8988T (cell line): ENCODE measurements at regions not wholly inside any gene's neighbourhood (a gene's known extent, or its start where the extent isn't known, plus 50 kb on each side); places are given as distances from the start of the nearest gene placed in this dataset.
"Not testable (repeated sequence)": the region's sequence is repeated elsewhere in the genome, so short reads cannot be mapped to it uniquely, and the experiment has no call there.

ENCODE experiments used
- DNase-seq: peaks from one replicate; pipeline ENCODE4 v3.0.0; 2011

GRCh38 chr12:31818623-31819268, 89.9 kb upstream of the AMN1 start:
- no peak for DNase-seq

- DNase-seq = no peak
Observed at GRCh38 chr12:31817120-31817519, 88.3 kb upstream of the AMN1 start.

DNA sequence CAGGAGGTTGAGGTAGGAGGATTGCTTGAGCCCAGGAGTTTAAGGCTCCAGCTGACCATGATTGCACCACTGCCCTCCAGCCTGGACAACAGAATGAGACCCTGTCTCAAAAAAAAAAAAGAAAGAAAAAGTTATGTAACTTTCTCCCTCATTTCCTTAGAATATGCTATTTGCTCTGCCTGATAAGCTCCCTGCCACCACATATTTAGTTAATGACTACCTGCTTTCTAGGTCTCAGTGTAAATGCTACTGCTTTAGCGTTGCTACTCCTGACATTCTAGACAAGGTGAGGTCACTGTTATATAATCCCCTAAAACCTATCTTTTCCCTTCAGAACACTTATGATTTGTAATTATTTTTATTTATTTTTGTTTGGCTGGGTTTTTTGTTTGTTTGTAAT, 86.3 kb upstream of the AMN1 start:
- DNase-seq = no peak

DNA sequence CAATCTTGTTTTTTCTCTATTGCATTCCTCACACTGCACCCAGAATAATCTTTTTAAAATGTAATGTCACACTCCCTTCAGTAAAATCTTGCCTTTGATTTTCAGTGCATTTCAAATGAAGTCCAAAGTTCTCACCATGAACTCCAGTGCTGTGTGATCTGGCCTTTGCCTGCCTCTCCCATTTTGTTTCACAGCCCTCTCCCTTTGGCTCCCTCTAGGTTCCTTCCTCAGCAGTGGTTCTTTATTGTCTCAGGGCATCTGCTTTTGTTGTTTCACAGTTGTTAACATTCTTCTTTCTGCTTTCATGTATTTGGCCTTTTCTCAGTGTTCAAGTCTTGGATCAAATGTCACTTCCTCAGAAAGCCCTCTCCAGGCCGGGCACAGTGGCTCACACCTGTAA, 84.5 kb upstream of the AMN1 start:
- DNase-seq = no peak

DNA sequence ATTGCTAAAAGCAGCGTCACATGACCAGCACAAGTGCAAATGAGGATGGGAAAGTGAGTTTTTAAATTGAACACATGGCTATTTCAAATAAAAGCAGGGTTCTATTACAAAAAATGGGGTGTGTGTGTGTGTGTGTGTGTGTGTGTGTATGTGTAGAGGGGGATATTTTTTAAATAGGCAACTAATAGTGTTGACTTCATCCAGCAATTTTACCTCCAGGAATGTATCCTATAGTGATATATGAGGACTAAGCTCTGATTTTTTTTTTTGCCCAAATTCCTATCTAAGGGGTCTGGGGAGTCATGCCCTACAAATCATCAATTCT, 78.9 kb upstream of the AMN1 start:
- no peak for DNase-seq

DNA sequence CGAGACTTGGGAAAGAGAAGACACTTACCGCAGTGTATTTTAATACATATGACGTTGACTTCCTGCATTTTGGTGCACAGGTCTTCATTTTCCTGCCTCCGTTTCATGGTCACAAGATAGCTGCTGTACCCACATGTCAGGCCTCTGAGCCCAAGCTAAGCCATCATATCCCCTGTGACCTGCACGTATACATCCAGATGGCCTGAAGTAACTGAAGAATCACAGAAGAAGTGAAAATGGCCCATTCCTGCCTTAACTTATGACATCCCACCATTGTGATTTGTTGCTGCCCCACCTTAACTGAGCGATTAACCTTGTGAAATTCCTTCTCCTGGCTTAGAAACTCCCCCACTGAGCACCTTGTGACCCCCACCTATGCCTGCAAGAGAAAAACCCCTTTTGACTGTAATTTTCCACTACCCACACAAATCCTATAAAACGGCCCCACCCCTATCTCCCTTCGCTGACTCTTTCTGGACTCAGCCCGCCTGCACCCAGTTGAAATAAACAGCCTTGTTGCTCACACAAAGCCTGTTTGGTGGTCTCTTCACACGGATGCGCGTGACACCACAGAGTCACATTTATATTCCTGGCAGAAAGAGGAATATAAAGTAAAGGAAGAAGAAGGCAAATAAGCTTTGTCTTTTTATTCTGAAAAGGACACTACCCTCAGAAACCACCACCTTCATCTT, 78.4 kb upstream of the AMN1 start:
- DNase-seq = not testable (repeated sequence)

DNA sequence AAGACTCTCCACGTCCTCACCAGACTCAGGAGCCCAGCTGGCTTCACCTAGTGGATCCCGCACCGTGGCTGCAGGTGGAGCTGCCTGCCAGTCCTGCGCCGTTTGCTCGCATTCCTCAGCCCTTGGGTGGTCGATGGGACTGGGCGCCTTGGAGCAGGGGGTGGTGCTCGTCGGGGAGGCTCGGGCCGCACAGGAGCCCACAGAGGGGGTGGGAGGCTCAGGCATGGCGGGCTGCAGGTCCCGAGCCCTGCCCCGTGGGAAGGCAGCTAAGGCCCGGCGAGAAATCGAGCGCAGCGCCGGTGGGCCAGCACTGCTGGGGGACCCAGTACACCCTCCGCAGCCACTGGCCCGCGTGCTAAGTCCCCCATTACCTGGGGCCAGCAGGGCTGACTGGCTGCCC, 76.9 kb upstream of the AMN1 start:
- not testable (repeated sequence) for DNase-seq

GRCh38 chr12:31804707-31805106, 75.9 kb upstream of the AMN1 start:
- DNase-seq = not testable (repeated sequence)

DNA sequence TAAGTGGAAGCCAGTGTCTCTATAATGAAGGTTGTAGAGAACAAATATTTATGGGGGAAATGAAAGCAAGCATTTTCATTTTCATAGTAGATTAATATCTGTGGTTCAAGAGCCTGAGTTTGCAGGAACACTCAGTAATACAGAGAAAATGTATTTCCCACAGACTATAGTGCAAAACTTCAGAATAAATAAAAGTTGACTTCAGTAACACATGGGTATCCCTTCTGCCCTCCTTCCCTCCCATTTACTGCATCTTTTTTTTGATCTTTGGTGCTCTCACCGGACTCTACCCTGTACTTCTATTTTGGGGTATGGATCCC, 75.3 kb upstream of the AMN1 start:
- no peak for DNase-seq

- DNase-seq = no peak
Observed at GRCh38 chr12:31803306-31804184, 74.7 kb upstream of the AMN1 start.

DNA sequence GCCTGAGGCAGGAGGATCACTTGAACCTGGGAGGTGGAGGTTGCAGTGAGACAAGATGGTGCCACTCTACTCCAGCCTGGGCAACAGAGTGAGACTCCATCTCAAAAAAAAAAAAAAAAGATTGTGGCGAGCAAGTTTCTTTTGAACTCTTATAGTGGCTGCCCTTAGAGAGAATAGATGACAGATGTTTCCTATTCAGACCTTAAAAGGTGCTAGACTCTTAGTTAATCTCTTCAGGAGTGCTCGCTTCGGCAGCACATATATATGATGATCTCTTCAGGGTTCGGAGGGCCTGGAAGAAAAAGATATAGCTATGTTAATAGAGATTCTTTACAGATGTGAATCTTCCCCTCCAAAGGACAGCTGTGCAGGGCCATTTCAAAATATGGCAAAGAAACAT, 73.1 kb upstream of the AMN1 start:
- DNase-seq = no peak

GRCh38 chr12:31797230-31797872, 68.5 kb upstream of the AMN1 start:
- no peak for DNase-seq

- no peak for DNase-seq
Observed at GRCh38 chr12:31796270-31796951, 67.6 kb upstream of the AMN1 start.

DNA sequence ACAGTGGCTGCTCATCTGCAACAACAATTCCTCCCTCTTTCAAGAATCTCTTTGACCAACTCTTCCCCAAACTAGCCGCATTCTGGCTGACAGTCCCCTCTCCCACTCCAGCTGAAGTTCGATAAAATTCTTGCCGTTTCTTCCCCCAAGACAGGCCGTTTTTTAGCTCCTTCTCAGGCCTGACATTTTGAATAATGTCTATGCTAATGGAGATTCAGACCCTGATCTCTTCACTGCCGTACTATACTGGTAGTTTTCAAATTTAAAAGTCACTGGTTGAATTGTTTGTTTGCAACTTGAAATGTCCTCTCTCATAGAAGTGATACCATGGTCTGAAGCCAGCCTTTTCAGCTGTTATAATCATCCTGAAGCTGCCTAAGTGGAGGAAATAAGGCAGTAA, 65.9 kb upstream of the AMN1 start:
- no peak for DNase-seq

GRCh38 chr12:31791265-31791664, 62.4 kb upstream of the AMN1 start:
- DNase-seq = not testable (repeated sequence)

- DNase-seq = no peak
Observed at GRCh38 chr12:31790759-31791158, 61.9 kb upstream of the AMN1 start.

GRCh38 chr12:31785318-31785717, 56.5 kb upstream of the AMN1 start:
- DNase-seq = no peak

GRCh38 chr12:31783996-31784645, 55.3 kb upstream of the AMN1 start:
- DNase-seq = no peak

DNA sequence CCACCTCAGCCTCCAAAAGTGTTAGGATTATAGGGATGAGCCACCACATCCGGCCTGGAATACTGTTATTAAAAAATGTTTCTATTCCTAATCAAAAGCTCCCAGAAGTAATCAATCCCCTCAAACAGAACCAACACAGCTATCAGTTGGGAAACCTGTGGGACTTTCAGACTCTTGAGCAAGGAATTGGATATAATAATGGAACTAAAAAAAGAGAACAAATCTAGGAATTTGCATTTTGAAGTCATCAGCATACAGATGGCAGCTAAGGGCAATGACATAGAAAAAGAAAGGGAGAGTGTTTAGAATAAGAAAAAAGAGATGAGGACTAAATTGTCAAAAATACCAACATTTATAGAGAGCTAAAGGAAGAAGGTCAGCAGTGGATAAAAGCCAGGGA, 54.7 kb upstream of the AMN1 start:
- no peak for DNase-seq

DNA sequence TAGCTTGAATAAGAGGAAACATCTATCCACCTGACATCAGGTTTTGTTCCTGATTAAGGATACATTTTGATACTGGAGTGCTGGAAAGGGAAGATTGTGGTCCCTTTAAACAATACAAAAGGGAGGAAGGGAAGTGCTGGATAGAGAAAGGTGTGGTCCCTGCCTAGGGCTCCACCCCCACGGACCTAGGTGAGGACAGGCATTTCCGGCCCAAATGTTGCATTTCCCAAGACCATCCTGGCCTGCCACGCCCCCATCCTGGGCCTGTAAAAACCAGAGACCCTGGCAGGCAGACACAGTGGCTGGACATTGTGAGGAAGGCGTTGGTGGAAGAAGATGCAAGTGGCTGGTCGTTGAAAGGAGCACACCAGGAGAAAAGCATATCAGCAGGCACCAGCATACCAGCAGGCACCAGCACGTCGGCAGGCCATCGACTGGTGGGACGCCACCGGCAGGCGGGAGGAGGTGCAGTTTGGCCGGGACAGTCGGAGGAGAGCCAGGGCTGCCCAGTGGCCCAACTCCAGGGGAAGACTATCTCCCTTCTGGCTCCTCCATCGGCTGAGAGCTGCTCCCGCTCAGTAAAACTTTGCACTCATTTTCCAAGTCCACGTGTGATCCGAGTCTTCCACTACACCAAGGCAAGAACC, 53.2 kb upstream of the AMN1 start:
- DNase-seq = no peak

GRCh38 chr12:31780096-31780495, 51.3 kb upstream of the AMN1 start:
- no peak for DNase-seq

GRCh38 chr12:31778687-31779086, 49.9 kb upstream of the AMN1 start:
- DNase-seq = no peak
